ENCODE measurements at regions not wholly inside any gene's neighbourhood (a gene's known extent, or its start where the extent isn't known, plus 50 kb on each side); places are given as distances from the start of the nearest gene placed in this dataset.
"Not testable (repeated sequence)": the region's sequence is repeated elsewhere in the genome, so short reads cannot be mapped to it uniquely, and the experiment has no call there.

GRCh38 chr17:70945386-70945785, 776.1 kb downstream of the KCNJ2 start:
- DNase-seq (ENCODE audit: low spot score in 2 of 2, unreplicated experiment in 2 of 2) = no peak
- H3K27me3 Mint-ChIP-seq (ENCODE audit: low read depth) = peaks cover 13% of the 10 kb centered on the region
- no peak for TF ChIP-seq CTCF (IDR thresholded peaks at IDR 0.05; ENCODE audit: unreplicated experiment)
- H3K27ac Mint-ChIP-seq = no peak overlapping the region
- peaks cover 26% of the 10 kb centered on the region for H3K9me3 Mint-ChIP-seq
- peaks cover 1% of the 10 kb centered on the region for H3K36me3 Mint-ChIP-seq
- peaks cover 3% of the 10 kb centered on the region for H3K4me1 Mint-ChIP-seq
- H3K4me3 Mint-ChIP-seq = no peak overlapping the region

GRCh38 chr17:70947215-70947614, 777.9 kb downstream of the KCNJ2 start:
- DNase-seq (ENCODE audit: low spot score in 2 of 2, unreplicated experiment in 2 of 2) = no peak
- H3K27me3 Mint-ChIP-seq (ENCODE audit: low read depth) = peaks cover 2% of the 10 kb centered on the region
- no peak overlapping the region for H3K4me3 Mint-ChIP-seq
- H3K36me3 Mint-ChIP-seq = peaks cover 1% of the 10 kb centered on the region
- peaks cover 3% of the 10 kb centered on the region for H3K4me1 Mint-ChIP-seq
- H3K9me3 Mint-ChIP-seq = peaks cover 42% of the 10 kb centered on the region
- no peak for TF ChIP-seq CTCF (IDR thresholded peaks at IDR 0.05; ENCODE audit: unreplicated experiment)
- no peak overlapping the region for H3K27ac Mint-ChIP-seq

GRCh38 chr17:70947636-70948565, 778.6 kb downstream of the KCNJ2 start:
- no peak for TF ChIP-seq CTCF (IDR thresholded peaks at IDR 0.05; ENCODE audit: unreplicated experiment)
- Mint-ChIP-seq H3K27ac (no peak overlapping the region), H3K9me3 (peaks cover 49% of the 10 kb centered on the region), H3K27me3 (ENCODE audit: low read depth) (peaks cover 2% of the 10 kb centered on the region), H3K36me3 (peaks cover 1% of the 10 kb centered on the region), H3K4me3 (no peak overlapping the region), H3K4me1 (peaks cover 3% of the 10 kb centered on the region)
- no peak for DNase-seq (ENCODE audit: low spot score in 2 of 2, unreplicated experiment in 2 of 2)

- not testable (repeated sequence) for DNase-seq (ENCODE audit: low spot score in 2 of 2, unreplicated experiment in 2 of 2); H3K27ac Mint-ChIP-seq; H3K27me3 Mint-ChIP-seq (ENCODE audit: low read depth); H3K4me1 Mint-ChIP-seq; H3K36me3 Mint-ChIP-seq; H3K4me3 Mint-ChIP-seq
- H3K9me3 Mint-ChIP-seq = peaks cover 48% of the 10 kb centered on the region
These were observed 783.8 kb downstream of the KCNJ2 start for GRCh38 chr17:70953140-70953539.

GRCh38 chr17:70955441-70955840, 786.1 kb downstream of the KCNJ2 start:
- Mint-ChIP-seq H3K36me3 (no peaks in the 10 kb centered on the region), H3K4me1 (no peaks in the 10 kb centered on the region), H3K9me3 (peaks cover 30% of the 10 kb centered on the region), H3K27ac (no peak overlapping the region), H3K27me3 (ENCODE audit: low read depth) (no peaks in the 10 kb centered on the region), H3K4me3 (no peak overlapping the region)
- TF ChIP-seq CTCF (IDR thresholded peaks at IDR 0.05; ENCODE audit: unreplicated experiment) = no peak
- no peak for DNase-seq (ENCODE audit: low spot score in 2 of 2, unreplicated experiment in 2 of 2)

GRCh38 chr17:70956726-70957125, 787.4 kb downstream of the KCNJ2 start:
- no peaks in the 10 kb centered on the region for H3K27me3 Mint-ChIP-seq (ENCODE audit: low read depth)
- no peak overlapping the region for H3K27ac Mint-ChIP-seq
- no peak overlapping the region for H3K4me3 Mint-ChIP-seq
- no peaks in the 10 kb centered on the region for H3K36me3 Mint-ChIP-seq
- H3K9me3 Mint-ChIP-seq = peaks cover 22% of the 10 kb centered on the region
- no peak for DNase-seq (ENCODE audit: low spot score in 2 of 2, unreplicated experiment in 2 of 2)
- no peaks in the 10 kb centered on the region for H3K4me1 Mint-ChIP-seq
- TF ChIP-seq CTCF (IDR thresholded peaks at IDR 0.05; ENCODE audit: unreplicated experiment) = no peak
